ENCODE measurements at regions not wholly inside any gene's neighbourhood (a gene's known extent, or its start where the extent isn't known, plus 50 kb on each side); places are given as distances from the start of the nearest gene placed in this dataset.

DNA sequence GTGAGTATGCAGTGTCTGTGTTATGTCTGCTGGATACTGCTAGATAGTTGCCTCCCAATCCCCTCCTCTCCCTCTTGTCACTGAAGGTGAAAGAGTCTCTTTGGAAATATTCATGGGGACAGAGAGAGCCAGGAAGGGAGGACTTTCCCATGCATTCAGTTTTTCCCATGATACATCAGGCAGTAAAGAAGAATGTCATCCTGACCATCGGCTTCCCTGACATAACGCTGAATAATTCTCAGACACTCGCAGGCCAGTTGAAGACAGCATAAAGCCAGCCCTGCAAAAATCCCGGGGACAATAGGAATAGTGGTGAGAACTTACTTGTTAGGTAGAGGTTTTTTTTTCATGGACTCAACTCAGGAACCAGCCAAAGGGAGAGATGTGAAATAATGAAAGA lies 58.1 kb downstream of the KLF4 start:
- no peaks in the 10 kb centered on the region for H3K36me3 ChIP-seq (ENCODE audit: insufficient read depth, low read length)

DNA sequence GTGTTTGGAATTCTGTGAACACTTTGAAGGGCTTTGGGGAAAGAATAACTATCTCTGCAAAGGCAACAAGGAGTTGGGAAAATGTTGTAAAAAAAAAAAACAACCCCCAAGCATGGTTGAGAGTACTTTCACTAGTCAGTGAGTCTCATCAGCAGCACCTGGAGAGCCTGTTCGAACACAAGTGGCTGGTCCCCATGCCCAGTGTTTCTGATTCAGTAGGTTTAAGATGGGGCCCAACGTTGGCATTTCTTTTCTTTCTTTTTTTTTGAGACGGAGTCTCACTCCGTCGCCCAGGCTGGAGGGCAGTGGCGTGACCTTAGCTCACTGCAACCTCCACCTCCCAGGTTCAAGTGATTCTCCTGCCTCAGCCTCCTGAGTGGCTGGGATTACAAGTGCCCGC lies 59.5 kb downstream of the KLF4 start:
- Histone ChIP-seq H3K4me2 (ENCODE audit: low read length) (no peak overlapping the region), H4K20me1 (ENCODE audit: insufficient read depth, low read length) (no peaks in the 10 kb centered on the region), H2AFZ (ENCODE audit: low read length) (no peak overlapping the region), H3K27ac (ENCODE audit: low read depth, low read length, poor library complexity, severe bottlenecking) (no peak overlapping the region), H3K79me2 (ENCODE audit: insufficient read depth, low read depth, low read length) (no peaks in the 10 kb centered on the region), H3K4me3 (ENCODE audit: low read depth, low read length, poor library complexity, severe bottlenecking) (no peak overlapping the region), H3K36me3 (ENCODE audit: insufficient read depth, low read length) (no peaks in the 10 kb centered on the region), H3K4me1 (ENCODE audit: insufficient read depth, low read length, poor library complexity, severe bottlenecking) (no peaks in the 10 kb centered on the region), H3K9me3 (ENCODE audit: low read length) (no peaks in the 10 kb centered on the region), H3K9me2 (ENCODE audit: insufficient read depth, low read length) (no peaks in the 10 kb centered on the region)
- ChIA-PET POLR2A (no interaction called here), CTCF (ENCODE audit: unreplicated experiment) (no interaction called here)
- no TSS peak for BruUV-seq (replicated peaks)
- TF ChIP-seq EZH2phosphoT487 (IDR thresholded peaks at IDR 0.05; ENCODE audit: borderline replicate concordance, low read depth, low read length) (no peak), CTCF (conservative IDR thresholded peaks at IDR 0.05; ENCODE audit: low read length) (no peak)
- no peak for DNase-seq (ENCODE audit: low spot score)
- intact Hi-C loops (cut with micrococcal nuclease; ENCODE audit: unreplicated experiment) = no loop called here

More for the DNA sequence above, 58.1 kb downstream of the KLF4 start:
- Histone ChIP-seq H3K4me1 (ENCODE audit: insufficient read depth, low read length, poor library complexity, severe bottlenecking) (no peaks in the 10 kb centered on the region), H3K9me3 (ENCODE audit: low read length) (no peaks in the 10 kb centered on the region), H3K4me2 (ENCODE audit: low read length) (no peak overlapping the region), H3K4me3 (ENCODE audit: low read depth, low read length, poor library complexity, severe bottlenecking) (no peak overlapping the region), H3K27ac (ENCODE audit: low read depth, low read length, poor library complexity, severe bottlenecking) (no peak overlapping the region), H3K79me2 (ENCODE audit: insufficient read depth, low read depth, low read length) (no peaks in the 10 kb centered on the region), H2AFZ (ENCODE audit: low read length) (no peak overlapping the region), H4K20me1 (ENCODE audit: insufficient read depth, low read length) (no peaks in the 10 kb centered on the region), H3K9me2 (ENCODE audit: insufficient read depth, low read length) (no peaks in the 10 kb centered on the region)
- DNase-seq (ENCODE audit: low spot score) = no peak
- CTCF ChIA-PET (ENCODE audit: unreplicated experiment) = no interaction called here
- TF ChIP-seq EZH2phosphoT487 (IDR thresholded peaks at IDR 0.05; ENCODE audit: borderline replicate concordance, low read depth, low read length) (no peak), CTCF (conservative IDR thresholded peaks at IDR 0.05; ENCODE audit: low read length) (no peak)
- intact Hi-C loops (cut with micrococcal nuclease; ENCODE audit: unreplicated experiment) = no loop called here
- POLR2A ChIA-PET = no interaction called here
- BruUV-seq (replicated peaks) = no TSS peak

- BruUV-seq (replicated peaks) = no TSS peak
- no peaks in the 10 kb centered on the region for H3K9me3 ChIP-seq (ENCODE audit: low read length)
- no peak overlapping the region for H3K4me3 ChIP-seq (ENCODE audit: low read depth, low read length, poor library complexity, severe bottlenecking)
- intact Hi-C loops (cut with micrococcal nuclease; ENCODE audit: unreplicated experiment) = loop anchor here (10.0 kb wide), 1 partner anchor 1339 kb away; no protein-coding TSS in a partner anchor
- no peaks in the 10 kb centered on the region for H3K79me2 ChIP-seq (ENCODE audit: insufficient read depth, low read depth, low read length)
- POLR2A ChIA-PET = interaction anchor here (0.6 kb wide), 1 partner anchor 362 kb away, joined by 4 read pairs; no protein-coding TSS in a partner anchor
- no peaks in the 10 kb centered on the region for H3K4me1 ChIP-seq (ENCODE audit: insufficient read depth, low read length, poor library complexity, severe bottlenecking)
- CTCF ChIA-PET (ENCODE audit: unreplicated experiment) = no interaction called here
- H3K9me2 ChIP-seq (ENCODE audit: insufficient read depth, low read length) = no peaks in the 10 kb centered on the region
- H4K20me1 ChIP-seq (ENCODE audit: insufficient read depth, low read length) = no peaks in the 10 kb centered on the region
- DNase-seq (ENCODE audit: low spot score) = no peak
- H3K4me2 ChIP-seq (ENCODE audit: low read length) = no peak overlapping the region
- no peak for TF ChIP-seq EZH2phosphoT487 (IDR thresholded peaks at IDR 0.05; ENCODE audit: borderline replicate concordance, low read depth, low read length)
- no peak for TF ChIP-seq CTCF (conservative IDR thresholded peaks at IDR 0.05; ENCODE audit: low read length)
- no peak overlapping the region for H3K27ac ChIP-seq (ENCODE audit: low read depth, low read length, poor library complexity, severe bottlenecking)
- H3K36me3 ChIP-seq (ENCODE audit: insufficient read depth, low read length) = no peaks in the 10 kb centered on the region
- no peak overlapping the region for H2AFZ ChIP-seq (ENCODE audit: low read length)
Observed at GRCh38 chr9:107426126-107426525, 63.4 kb downstream of the KLF4 start.

All from OCI-LY7 (cell line).